ENCODE measurements at regions not wholly inside any gene's neighbourhood (a gene's known extent, or its start where the extent isn't known, plus 50 kb on each side); places are given as distances from the start of the nearest gene placed in this dataset.
"Not testable (repeated sequence)": the region's sequence is repeated elsewhere in the genome, so short reads cannot be mapped to it uniquely, and the experiment has no call there.

DNA sequence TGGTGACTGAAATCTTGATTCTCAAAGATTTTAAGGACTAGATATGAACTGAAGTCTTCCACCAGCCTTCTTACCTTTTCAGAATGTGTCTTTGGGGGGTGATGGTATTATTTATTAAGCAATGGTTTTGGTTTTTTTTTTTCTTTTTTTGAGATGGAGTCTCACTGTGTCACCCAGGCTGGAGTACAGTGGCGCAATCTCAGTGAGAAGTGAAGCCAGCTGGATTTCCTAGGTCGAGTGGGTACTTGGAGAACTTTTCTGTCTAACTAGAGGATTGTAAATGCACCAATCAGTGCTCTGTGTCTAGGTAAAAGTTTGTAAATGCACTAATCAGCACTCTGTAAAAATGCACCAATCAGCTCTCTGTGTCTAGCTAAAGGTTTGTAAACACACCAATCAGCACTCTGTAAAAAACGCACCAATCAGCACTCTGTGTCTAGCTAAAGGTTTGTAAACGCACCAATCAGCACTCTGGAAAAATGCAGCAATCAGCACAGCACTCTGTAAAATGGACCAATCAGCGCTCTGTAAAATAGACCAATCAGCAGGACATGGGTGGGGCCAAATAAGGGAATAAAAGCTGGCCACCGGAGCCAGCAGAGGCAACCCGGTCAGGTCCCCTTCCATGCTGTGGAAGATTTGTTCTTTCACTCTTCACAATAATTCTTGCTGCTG is 97.1 kb downstream of the COPRS start:
- CTCF ChIA-PET = interaction anchor here (0.6 kb wide), 1 partner anchor 105 kb away, joined by 4 read pairs; no protein-coding TSS in a partner anchor
- not testable (repeated sequence) for H3K36me3 Mint-ChIP-seq, DNase-seq, H3K4me1 Mint-ChIP-seq, H3K27ac Mint-ChIP-seq, H3K9me3 Mint-ChIP-seq, H3K4me3 Mint-ChIP-seq
- H3K27me3 Mint-ChIP-seq = peaks cover 43% of the 10 kb centered on the region

DNA sequence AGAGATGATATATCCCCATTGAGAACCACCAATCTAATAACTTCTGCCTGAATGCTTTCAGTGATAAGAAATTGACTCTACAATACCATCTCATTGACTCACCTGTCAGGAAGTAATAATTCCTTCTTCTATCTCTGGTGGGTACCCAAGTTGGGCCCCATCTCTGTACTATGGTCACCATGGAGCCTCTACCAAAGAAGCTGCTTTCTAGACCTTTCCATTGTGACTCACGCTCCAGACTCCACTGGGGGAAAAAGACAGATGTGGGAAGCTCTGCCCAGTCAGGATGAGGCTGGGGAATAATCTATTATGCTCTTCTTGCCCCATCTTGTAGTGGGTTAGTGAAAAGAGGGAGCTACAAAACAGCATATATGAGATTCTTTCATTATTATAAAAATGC is 100.4 kb downstream of the COPRS start:
- H3K27ac Mint-ChIP-seq = no peak overlapping the region
- no peaks in the 10 kb centered on the region for H3K36me3 Mint-ChIP-seq
- H3K4me1 Mint-ChIP-seq = peaks cover 8% of the 10 kb centered on the region
- peaks cover 36% of the 10 kb centered on the region for H3K27me3 Mint-ChIP-seq
- CTCF ChIA-PET = no interaction called here
- no peak for DNase-seq
- H3K4me3 Mint-ChIP-seq = no peak overlapping the region
- H3K9me3 Mint-ChIP-seq = no peaks in the 10 kb centered on the region

DNA sequence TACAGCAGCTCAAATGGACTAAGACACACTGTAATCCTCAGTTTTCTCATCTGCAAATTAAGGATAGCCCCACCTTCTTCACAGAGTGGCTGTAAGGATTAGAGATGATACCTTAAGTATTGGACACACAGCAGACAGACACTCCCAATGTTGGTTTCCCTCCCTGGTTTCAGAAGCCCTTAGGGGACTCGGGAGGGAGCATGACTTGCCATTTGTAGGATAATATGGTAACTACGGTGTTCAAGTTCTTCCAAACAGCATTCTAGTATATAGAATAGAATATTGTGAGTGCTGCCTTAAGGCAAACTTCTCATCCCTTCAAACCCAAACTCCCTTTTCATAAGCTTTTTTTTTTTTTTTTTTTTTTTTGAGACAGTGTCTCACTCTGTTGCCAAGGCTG is 101.9 kb downstream of the COPRS start:
- no peak overlapping the region for H3K4me3 Mint-ChIP-seq

DNA sequence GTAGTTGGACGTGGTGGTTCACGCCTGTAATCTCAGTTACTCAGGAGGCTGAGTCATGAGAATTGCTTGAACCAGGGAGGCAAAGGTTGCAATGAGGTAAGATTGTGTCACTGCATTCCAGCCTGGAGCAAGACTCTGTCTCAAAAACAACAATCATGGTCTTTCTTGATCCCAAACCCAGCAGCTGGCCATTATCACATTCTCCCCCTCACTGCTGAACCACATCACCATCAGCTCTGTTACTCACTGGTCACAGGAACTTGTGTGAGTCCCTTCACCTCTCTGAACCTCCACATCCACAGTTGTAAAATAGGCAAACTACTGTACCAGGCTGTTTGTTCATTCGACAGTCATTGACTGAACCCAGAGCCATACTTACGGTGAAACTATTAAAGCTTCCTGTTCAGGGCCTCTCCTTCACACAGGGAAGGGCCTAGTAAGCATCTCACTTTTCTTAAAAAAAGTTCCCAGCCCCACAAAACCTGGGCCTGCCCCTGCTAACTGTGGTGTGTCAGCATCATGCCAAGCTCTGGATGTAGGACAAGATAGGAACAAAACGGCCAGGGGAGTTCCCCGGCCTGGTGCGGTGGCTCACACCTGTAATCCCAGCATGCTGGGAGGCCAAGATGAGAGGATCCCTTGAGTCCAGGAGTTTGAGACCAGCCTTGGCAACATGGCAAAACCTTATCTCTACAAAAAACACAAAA is 104.7 kb downstream of the COPRS start:
- Mint-ChIP-seq H3K4me1 (no peaks in the 10 kb centered on the region), H3K9me3 (no peaks in the 10 kb centered on the region), H3K27me3 (peaks cover 10% of the 10 kb centered on the region), H3K27ac (no peak overlapping the region), H3K36me3 (no peaks in the 10 kb centered on the region), H3K4me3 (no peak overlapping the region)
- DNase-seq = no peak
- CTCF ChIA-PET = no interaction called here

More for the DNA sequence above, 101.9 kb downstream of the COPRS start:
- Mint-ChIP-seq H3K36me3 (no peaks in the 10 kb centered on the region), H3K27me3 (peaks cover 24% of the 10 kb centered on the region), H3K27ac (no peak overlapping the region), H3K4me1 (peaks cover 8% of the 10 kb centered on the region), H3K9me3 (no peaks in the 10 kb centered on the region)
- CTCF ChIA-PET = no interaction called here
- no peak for DNase-seq

DNA sequence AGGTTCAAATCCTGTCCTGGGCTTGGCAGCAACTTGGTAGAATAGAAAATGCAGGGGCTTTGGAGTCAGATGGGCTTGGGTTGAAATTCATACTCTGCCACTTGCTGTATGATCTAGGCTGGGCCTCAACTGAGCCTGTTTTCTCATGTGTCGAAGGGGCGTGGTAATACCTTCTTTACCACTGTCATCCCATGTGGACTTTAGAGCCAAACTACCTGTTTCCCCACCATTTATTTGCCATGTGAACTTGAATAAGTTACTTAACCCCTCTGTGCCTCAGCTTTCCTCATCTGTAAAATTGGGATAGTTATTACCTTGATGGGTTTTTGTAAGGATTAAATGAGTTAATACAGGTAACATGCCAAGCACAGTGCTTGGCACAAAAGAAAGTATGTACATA is 106.0 kb downstream of the COPRS start:
- no peaks in the 10 kb centered on the region for H3K9me3 Mint-ChIP-seq
- no peak for DNase-seq
- H3K4me3 Mint-ChIP-seq = no peak overlapping the region
- H3K27me3 Mint-ChIP-seq = peaks cover 7% of the 10 kb centered on the region
- no peaks in the 10 kb centered on the region for H3K36me3 Mint-ChIP-seq
- H3K4me1 Mint-ChIP-seq = no peaks in the 10 kb centered on the region
- no peak overlapping the region for H3K27ac Mint-ChIP-seq
- CTCF ChIA-PET = no interaction called here

DNA sequence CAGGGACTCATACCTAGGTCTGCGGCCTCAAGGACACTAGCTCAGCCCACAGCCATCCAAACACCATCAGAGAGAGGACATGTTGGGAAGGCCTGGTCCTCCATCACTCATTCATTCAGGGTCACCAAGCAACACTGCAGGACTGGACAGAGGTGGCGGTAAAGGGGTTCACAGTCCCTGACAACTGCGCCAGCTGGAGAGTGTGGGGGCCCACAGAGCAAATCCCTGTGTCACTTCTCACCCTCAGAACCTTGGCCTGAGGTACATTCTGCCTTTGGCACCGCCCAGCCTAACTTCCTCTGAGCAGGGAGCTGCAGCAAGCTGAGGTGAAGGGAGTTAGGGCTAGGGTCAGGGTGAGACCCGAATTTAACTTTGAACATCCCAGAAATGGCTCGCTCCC is 106.5 kb downstream of the COPRS start:
- H3K27ac Mint-ChIP-seq = no peak overlapping the region
- H3K27me3 Mint-ChIP-seq = peaks cover 7% of the 10 kb centered on the region
- H3K4me3 Mint-ChIP-seq = no peak overlapping the region
- H3K4me1 Mint-ChIP-seq = no peaks in the 10 kb centered on the region
- DNase-seq = no peak
- H3K36me3 Mint-ChIP-seq = no peaks in the 10 kb centered on the region
- H3K9me3 Mint-ChIP-seq = no peaks in the 10 kb centered on the region
- CTCF ChIA-PET = no interaction called here

DNA sequence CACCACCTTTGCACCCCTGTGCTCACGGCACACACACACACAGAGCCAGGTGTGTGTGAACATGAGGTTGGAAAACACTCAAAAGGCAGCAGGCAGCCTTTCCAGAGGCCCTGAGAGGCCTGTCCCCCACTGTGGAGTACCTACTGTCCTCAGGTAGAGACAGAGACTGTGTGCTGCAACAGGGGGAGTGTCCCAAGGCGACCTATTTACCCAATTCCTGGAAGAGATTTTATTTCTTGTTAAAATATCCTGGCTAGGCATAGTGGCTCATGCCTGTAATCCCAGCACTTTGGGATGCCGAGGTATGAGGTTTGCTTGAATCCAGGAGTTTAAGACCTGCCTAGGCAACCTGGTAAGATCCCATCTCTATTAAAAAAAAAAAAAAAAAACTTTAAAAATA is 108.5 kb downstream of the COPRS start:
- H3K4me3 Mint-ChIP-seq = no peak overlapping the region
- H3K27ac Mint-ChIP-seq = no peak overlapping the region
- H3K4me1 Mint-ChIP-seq = no peaks in the 10 kb centered on the region
- CTCF ChIA-PET = no interaction called here
- DNase-seq = no peak
- H3K9me3 Mint-ChIP-seq = no peaks in the 10 kb centered on the region
- H3K36me3 Mint-ChIP-seq = no peaks in the 10 kb centered on the region
- peaks cover 13% of the 10 kb centered on the region for H3K27me3 Mint-ChIP-seq

DNA sequence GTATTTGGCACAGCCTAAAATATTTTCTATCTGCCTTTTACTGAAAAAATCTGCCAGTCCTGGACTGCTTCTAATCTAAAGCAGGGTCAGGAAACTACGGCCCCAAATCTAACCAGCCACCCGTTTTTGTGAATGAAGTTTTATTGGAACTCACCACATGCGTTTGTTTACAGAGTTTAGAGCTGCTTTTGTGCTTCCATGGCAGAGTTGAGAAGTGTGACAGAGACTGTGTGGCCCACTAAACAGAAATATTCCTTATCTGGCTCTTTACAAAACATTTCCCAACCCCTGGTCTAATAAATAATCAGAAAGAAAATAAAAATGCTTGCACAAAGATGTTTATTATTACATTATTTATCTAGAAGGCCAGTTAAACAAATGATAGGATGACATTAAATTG is 110.2 kb downstream of the COPRS start:
- no peak for DNase-seq
- no peaks in the 10 kb centered on the region for H3K4me1 Mint-ChIP-seq
- H3K4me3 Mint-ChIP-seq = no peak overlapping the region
- H3K36me3 Mint-ChIP-seq = no peaks in the 10 kb centered on the region
- no peaks in the 10 kb centered on the region for H3K9me3 Mint-ChIP-seq
- H3K27ac Mint-ChIP-seq = no peak overlapping the region
- H3K27me3 Mint-ChIP-seq = peaks cover 21% of the 10 kb centered on the region
- CTCF ChIA-PET = no interaction called here

DNA sequence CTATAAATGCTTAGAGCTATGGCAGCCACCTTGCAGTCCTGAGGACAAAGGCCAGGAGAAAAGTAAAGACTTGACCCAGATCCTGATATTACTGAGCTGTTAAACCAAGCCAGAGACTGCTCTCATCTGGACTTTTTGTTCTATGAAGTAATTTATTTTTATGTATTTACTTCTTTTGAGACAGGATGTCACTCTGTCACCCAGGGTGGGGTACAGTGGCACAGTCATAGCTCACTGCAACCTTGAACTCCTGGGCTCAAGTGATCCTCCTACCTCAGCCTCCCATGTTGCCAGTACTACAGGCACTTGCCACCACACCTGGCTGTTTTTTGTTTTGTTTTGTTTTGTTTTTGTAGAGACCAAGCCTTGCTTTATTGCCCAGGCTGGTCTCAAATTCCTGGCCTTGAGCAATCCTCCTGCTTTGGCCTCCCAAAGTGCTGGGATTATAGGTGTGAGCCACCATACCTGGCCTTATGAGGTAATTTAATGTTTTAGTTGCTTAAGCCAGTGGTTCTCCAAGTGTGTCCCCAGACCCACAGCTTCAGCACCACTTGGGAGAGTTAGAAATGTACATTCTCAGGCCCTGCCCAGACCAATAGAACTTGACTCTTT is 112.1 kb downstream of the COPRS start:
- Mint-ChIP-seq H3K9me3 (no peaks in the 10 kb centered on the region), H3K4me3 (no peak overlapping the region), H3K27me3 (peaks cover 36% of the 10 kb centered on the region), H3K4me1 (no peaks in the 10 kb centered on the region), H3K27ac (no peak overlapping the region), H3K36me3 (no peaks in the 10 kb centered on the region)
- CTCF ChIA-PET = no interaction called here
- DNase-seq = no peak

DNA sequence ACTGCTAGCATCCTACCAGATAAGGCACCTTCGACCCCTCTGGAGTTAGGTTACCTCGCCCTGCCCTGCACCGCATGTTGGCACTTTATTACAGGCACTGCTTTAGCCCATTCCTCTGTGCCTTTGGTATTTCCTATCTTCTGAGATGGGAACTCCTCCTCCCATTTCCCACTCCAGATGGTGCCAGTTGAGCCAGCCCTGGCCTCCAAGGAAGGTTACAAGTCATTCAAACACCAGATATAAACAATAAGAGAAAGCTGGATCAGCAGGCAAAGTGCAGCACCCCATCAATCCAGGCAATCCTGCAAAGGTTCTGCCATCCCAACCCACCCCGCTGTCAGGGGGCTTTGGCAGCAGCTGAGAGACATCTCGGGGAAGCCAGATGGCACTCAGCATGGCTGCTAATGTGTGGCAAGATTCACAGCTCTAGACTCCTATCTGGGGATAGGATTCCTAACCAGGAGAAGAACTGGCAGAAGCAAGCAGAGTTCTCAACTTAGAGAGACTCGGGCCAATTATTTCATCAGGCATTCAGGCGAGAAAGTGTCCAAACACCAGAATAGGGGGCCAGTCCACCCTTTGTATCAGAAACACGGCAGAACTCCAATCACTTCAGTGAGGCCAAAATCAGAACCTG is 113.0 kb downstream of the COPRS start:
- no peaks in the 10 kb centered on the region for H3K36me3 Mint-ChIP-seq
- H3K27me3 Mint-ChIP-seq = peaks cover 42% of the 10 kb centered on the region
- no peaks in the 10 kb centered on the region for H3K9me3 Mint-ChIP-seq
- no peak for DNase-seq
- H3K4me3 Mint-ChIP-seq = no peak overlapping the region
- CTCF ChIA-PET = no interaction called here
- no peak overlapping the region for H3K27ac Mint-ChIP-seq
- H3K4me1 Mint-ChIP-seq = no peaks in the 10 kb centered on the region

DNA sequence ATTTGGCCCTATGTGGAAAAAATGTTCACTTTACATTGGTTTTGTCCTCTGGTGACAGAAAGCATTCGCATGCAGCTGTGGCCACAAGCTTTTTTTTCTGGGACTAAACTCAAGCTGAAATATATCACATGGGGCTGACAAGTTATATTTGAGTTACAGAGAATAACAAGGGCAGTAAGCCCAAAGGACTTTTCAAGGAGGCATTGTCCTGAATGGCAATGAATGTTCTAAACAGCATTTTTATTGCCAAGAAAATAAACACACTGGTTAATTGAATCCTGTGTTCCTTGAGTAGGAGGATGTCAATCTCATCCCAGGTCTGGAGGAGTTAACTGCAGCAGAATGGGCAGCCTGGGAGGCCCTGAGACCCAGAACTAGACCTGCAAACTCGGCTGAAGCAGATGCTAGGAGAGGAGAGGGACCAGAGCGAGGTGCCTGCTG is 114.5 kb downstream of the COPRS start:
- DNase-seq = no peak
- no peak overlapping the region for H3K4me3 Mint-ChIP-seq
- no peaks in the 10 kb centered on the region for H3K4me1 Mint-ChIP-seq
- H3K27me3 Mint-ChIP-seq = peaks cover 42% of the 10 kb centered on the region
- H3K36me3 Mint-ChIP-seq = no peaks in the 10 kb centered on the region
- H3K9me3 Mint-ChIP-seq = no peaks in the 10 kb centered on the region
- CTCF ChIA-PET = no interaction called here
- H3K27ac Mint-ChIP-seq = no peak overlapping the region

DNA sequence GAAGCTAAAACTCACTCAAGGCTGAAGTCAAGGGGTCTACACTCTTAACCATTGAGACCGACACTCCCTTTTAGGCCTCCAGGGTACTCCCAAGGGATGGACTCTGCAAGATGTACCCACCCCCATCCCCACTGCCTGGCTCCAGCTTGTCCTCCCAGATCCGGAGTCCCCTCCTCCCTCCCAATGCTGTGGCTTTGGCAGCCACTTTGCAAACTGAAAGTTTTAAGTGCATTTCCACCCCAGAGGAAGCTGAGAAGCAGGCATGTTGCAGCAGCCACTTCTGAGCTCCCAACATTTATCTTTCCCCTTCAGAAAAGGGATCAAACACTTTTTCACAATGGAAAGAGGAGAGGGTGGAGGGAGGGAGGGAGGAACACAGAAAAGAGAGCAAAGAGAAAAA is 115.2 kb downstream of the COPRS start:
- Mint-ChIP-seq H3K9me3 (no peaks in the 10 kb centered on the region), H3K4me1 (no peaks in the 10 kb centered on the region), H3K27me3 (peaks cover 47% of the 10 kb centered on the region), H3K27ac (no peak overlapping the region), H3K36me3 (no peaks in the 10 kb centered on the region), H3K4me3 (no peak overlapping the region)
- CTCF ChIA-PET = no interaction called here
- no peak for DNase-seq

DNA sequence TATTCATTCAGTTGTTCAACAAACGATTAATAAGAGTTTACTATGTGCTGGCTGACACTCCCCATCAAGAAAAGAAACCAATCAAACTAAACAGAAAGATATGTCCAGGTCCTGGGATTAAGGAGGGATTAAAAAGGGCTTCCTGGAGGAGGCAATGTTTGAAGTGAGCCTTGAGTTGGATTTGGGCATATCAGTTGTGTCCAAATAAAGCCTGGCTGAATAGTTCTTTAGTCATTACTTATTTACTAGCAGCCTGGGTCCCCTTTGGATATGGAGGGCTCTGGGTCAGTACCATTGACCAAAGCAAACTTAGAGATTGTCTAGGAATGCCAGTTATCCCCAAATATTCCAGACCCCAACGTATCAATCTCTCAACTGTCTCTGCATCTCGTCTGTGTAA is 117.7 kb downstream of the COPRS start:
- Mint-ChIP-seq H3K4me3 (no peak overlapping the region), H3K27me3 (peaks cover 49% of the 10 kb centered on the region), H3K36me3 (no peaks in the 10 kb centered on the region), H3K27ac (no peak overlapping the region), H3K4me1 (no peaks in the 10 kb centered on the region), H3K9me3 (no peaks in the 10 kb centered on the region)
- CTCF ChIA-PET = no interaction called here
- no peak for DNase-seq

DNA sequence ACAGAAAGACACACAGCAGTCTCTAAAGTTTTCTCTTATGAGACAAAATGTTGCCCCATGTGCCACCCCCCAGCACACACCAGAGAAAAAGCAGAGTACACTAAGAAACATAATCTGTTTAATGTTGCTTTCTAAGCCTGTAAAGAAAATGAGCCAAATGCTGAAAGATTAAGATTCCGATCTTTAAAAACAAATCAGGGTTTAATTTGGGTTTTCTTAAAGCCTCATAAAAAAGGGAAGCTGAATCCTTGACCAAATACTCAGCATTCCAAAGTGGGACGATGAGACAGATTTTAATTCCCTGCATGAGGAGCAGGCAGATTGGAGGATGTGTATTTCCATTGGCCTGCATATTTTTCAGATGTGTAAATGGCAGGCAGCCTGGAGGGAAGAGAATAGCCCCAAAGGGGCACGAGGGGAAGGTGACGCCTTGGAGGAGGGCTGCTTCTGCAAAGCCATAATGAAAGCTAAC is 118.4 kb downstream of the COPRS start:
- DNase-seq = no peak
- peaks cover 49% of the 10 kb centered on the region for H3K27me3 Mint-ChIP-seq
- CTCF ChIA-PET = no interaction called here
- H3K4me3 Mint-ChIP-seq = no peak overlapping the region
- H3K36me3 Mint-ChIP-seq = no peaks in the 10 kb centered on the region
- H3K9me3 Mint-ChIP-seq = no peaks in the 10 kb centered on the region
- H3K27ac Mint-ChIP-seq = no peak overlapping the region
- H3K4me1 Mint-ChIP-seq = no peaks in the 10 kb centered on the region
